Suprapubic skin (tissue), 4 donors: ENCODE measurements at regions not wholly inside any gene's neighbourhood (a gene's known extent, or its start where the extent isn't known, plus 50 kb on each side); places are given as distances from the start of the nearest gene placed in this dataset.

Experiments
- DNase-seq, 2 donors: peaks; one replicate each; pipeline ENCODE4 v3.0.0-alpha.2; 2019; ENCODE audit warnings: low spot score in 2 of 2
- H3K27ac ChIP-seq: fragments of 200-600 bp; sonication (generic); one replicate; pipeline ENCODE4 v1.5.1; 2019
- H3K27me3 ChIP-seq: fragments of 200-600 bp; sonication (generic); one replicate; pipeline ENCODE4 v1.5.1; 2019
- H3K36me3 ChIP-seq: fragments of 200-600 bp; sonication (generic); one replicate; pipeline ENCODE4 v1.5.1; 2019
- H3K4me1 ChIP-seq: fragments of 200-600 bp; sonication (generic); one replicate; pipeline ENCODE4 v1.5.1; 2019
- H3K4me3 ChIP-seq: fragments of 200-600 bp; sonication (generic); one replicate; pipeline ENCODE4 v1.5.1; 2019; ENCODE audit warnings: mild to moderate bottlenecking
- H3K9me3 ChIP-seq: fragments of 200-600 bp; sonication (generic); one replicate; pipeline ENCODE4 v1.5.1; 2019
- EP300 ChIP-seq: sonication (generic); formaldehyde crosslinking; IDR thresholded peaks from one replicate; pipeline ENCODE4 v1.6.1; 2017; ENCODE audit warnings: antibody characterized with exemption
- POLR2A ChIP-seq, 2 donors: fragments of 450-650 bp; IDR thresholded peaks; one replicate each; pipeline ENCODE4 v1.6.1; 2017; ENCODE audit warnings: antibody characterized with exemption in 2 of 2, mild to moderate bottlenecking in 2 of 2, moderate library complexity in 2 of 2
- POLR2AphosphoS5 ChIP-seq, 3 donors: sonication (generic); formaldehyde crosslinking; IDR thresholded peaks; one replicate each; pipeline ENCODE4 v1.6.1; 2017; ENCODE audit warnings: antibody characterized with exemption in 3 of 3
- WGBS: methylation state at CpG from one replicate; pipeline ENCODE4 v1.1.5; 2018; 5-methylcytosine and 5-hydroxymethylcytosine counted together
- TF ChIP-seq, protein P1 (sequence below), 2 donors: fragments of 200-600 bp in 1 of 2; fragments of 450-650 bp in 1 of 2; sonication (generic) in 1 of 2; IDR thresholded peaks; one replicate each; pipeline ENCODE4 v1.5.1; 2016 to 2019; ENCODE audit warnings: antibody characterized with exemption in 2 of 2, mild to moderate bottlenecking in 1 of 2, moderate library complexity in 1 of 2

DNA sequence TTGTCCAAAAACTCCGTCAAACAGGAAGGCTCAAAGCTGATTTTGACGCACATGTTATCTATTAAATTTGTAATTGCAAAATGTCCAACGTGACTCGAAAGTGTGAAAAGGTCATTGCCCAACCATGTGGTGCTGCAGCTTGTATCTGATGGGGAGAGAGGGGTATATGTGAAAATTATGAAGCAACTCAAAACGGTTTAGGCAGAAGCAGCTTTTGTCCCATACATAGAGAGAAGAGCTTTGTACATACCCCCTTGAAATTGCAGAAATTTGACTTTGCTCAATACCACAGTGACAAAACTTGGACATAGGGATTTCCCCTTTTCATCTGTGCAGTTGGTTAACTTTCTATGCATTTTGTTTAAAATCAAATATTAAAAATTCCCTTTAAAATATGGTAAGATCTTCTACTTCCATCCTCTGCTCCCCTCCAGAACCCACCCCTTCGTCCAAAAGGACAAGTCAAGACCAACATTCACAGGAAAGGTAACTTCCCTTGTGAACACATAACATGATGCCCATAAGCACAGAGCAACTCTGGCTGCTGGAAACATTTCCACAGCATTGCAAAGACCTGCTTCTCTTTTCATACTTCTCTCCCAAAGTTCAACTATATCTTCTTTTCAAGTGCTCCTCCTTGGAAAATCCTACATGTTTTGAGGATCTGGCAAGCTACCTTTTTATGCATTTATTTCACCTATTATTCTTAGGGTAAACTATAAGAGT is 253.7 kb upstream of the THBS1 start:
- 67% methylated on average over 6 of the region's 6 CpGs for WGBS
- Histone ChIP-seq H3K27ac (no peak overlapping the region), H3K9me3 (no peaks in the 10 kb centered on the region), H3K4me3 (no peak overlapping the region), H3K36me3 (no peaks in the 10 kb centered on the region), H3K27me3 (no peaks in the 10 kb centered on the region), H3K4me1 (peaks cover 10% of the 10 kb centered on the region)
- no peak for DNase-seq
- TF ChIP-seq POLR2A (IDR thresholded peaks at IDR 0.05) (no peak), EP300 (no peak), POLR2AphosphoS5 (IDR thresholded peaks at IDR 0.05) (peak in 2 of 3 donors; percentile 30 to 36)

DNA sequence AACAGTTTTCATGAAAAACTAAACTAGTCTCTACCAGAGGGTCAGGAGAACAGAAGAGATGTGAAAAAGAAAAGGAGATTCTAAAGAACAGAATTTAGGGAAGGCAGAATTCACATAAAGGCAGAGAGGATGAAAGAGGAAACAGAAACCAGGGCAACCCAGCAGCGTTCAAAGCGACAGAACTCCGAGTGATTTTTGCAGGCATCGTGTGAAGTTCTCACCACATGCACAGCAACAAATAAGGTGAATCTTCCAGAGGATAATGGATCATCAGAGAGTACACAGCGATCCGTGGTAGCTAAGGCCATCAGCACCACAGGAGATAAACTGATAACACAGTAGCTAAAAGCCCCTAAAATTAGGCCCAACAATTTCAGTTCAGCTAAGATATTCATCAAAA is 250.8 kb upstream of the THBS1 start:
- H3K27ac ChIP-seq, result no peak overlapping the region
- 88% methylated on average over 6 of the region's 6 CpGs for WGBS
- no peak for DNase-seq
- H3K4me1 ChIP-seq, result peaks cover 22% of the 10 kb centered on the region
- H3K4me3 ChIP-seq, result no peak overlapping the region
- H3K9me3 ChIP-seq, result no peaks in the 10 kb centered on the region
- H3K27me3 ChIP-seq, result no peaks in the 10 kb centered on the region
- no peaks in the 10 kb centered on the region for H3K36me3 ChIP-seq
- TF ChIP-seq, protein P1, sequence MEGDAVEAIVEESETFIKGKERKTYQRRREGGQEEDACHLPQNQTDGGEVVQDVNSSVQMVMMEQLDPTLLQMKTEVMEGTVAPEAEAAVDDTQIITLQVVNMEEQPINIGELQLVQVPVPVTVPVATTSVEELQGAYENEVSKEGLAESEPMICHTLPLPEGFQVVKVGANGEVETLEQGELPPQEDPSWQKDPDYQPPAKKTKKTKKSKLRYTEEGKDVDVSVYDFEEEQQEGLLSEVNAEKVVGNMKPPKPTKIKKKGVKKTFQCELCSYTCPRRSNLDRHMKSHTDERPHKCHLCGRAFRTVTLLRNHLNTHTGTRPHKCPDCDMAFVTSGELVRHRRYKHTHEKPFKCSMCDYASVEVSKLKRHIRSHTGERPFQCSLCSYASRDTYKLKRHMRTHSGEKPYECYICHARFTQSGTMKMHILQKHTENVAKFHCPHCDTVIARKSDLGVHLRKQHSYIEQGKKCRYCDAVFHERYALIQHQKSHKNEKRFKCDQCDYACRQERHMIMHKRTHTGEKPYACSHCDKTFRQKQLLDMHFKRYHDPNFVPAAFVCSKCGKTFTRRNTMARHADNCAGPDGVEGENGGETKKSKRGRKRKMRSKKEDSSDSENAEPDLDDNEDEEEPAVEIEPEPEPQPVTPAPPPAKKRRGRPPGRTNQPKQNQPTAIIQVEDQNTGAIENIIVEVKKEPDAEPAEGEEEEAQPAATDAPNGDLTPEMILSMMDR (IDR thresholded peaks at IDR 0.05), result no peak
- TF ChIP-seq EP300 (no peak), POLR2A (IDR thresholded peaks at IDR 0.05) (no peak), POLR2AphosphoS5 (IDR thresholded peaks at IDR 0.05) (no peak)

DNA sequence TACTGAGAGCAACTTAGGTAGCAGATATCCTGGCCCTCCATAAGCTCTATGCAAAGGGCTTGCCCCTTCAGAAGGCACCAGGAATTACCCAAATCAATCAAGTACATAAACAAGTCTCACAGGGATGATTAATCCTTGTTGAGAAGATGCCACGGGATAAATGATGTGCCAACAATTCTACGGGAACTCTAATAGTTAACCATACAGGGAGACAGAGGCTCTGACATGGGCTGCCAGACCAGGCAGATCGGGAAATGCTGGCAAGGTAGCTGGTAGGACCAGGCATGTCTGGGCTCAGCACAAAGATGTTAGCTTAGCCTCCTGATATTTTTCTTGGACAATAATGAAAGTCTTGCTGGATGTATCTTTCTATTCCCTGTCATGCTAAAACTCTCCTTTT is 249.3 kb upstream of the THBS1 start:
- 42% methylated on average over 3 of the region's 3 CpGs for WGBS
- Histone ChIP-seq H3K27me3 (no peaks in the 10 kb centered on the region), H3K9me3 (no peaks in the 10 kb centered on the region), H3K36me3 (no peaks in the 10 kb centered on the region), H3K4me3 (no peak overlapping the region), H3K27ac (peak overlapping the region; percentile 8), H3K4me1 (peaks cover 22% of the 10 kb centered on the region)
- TF ChIP-seq POLR2AphosphoS5 (IDR thresholded peaks at IDR 0.05) (no peak), POLR2A (IDR thresholded peaks at IDR 0.05) (no peak), EP300 (no peak)
- TF ChIP-seq, protein P1 (IDR thresholded peaks at IDR 0.05), result no peak
- DNase-seq, result no peak

DNA sequence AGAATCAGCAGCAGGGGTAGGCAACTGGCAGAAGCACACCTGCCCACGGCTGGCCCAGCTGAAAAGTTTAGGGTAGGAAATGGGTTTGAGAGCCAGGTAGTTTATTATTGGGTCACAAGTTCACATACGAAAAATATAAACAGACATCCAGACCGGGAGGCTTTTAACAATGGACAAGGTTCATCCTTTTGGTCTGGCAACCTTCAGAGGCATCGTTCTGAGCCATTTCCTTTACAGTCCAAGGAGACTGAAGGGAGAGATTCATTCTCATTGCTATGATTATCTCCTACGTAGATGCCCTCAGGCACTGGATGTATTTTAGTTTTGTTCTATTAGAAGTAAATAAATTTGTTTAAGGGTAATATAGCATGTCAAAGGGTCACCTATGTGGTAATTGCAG is 248.0 kb upstream of the THBS1 start:
- no peak for DNase-seq
- Histone ChIP-seq H3K4me1 (peaks cover 19% of the 10 kb centered on the region), H3K36me3 (no peaks in the 10 kb centered on the region), H3K27me3 (no peaks in the 10 kb centered on the region), H3K27ac (peak overlapping the region; percentile 25), H3K4me3 (no peak overlapping the region), H3K9me3 (no peaks in the 10 kb centered on the region)
- TF ChIP-seq POLR2AphosphoS5 (IDR thresholded peaks at IDR 0.05), result no peak
- no peak for TF ChIP-seq EP300
- 60% methylated on average over 5 of the region's 5 CpGs for WGBS

DNA sequence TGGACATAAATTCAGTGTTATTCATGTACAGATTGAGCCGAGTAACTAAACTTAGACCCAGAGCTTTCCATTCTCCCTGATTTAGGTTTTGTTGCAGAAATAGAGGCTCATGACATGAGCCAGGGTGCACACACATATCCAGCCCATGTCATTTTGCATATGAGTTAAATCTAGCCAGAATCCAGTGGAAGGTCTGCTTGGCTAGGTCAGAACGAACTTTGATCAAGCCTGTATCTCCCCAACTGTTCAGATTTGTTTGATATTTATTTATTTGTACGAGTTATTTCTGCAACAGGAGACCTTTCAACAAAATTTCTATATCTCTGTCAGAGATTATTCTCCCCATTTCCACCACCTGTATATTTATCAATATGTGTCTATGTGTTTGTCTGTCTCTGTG is 247.5 kb upstream of the THBS1 start:
- TF ChIP-seq POLR2AphosphoS5 (IDR thresholded peaks at IDR 0.05) (no peak), EP300 (no peak), POLR2A (IDR thresholded peaks at IDR 0.05) (no peak)
- TF ChIP-seq, protein P1 (IDR thresholded peaks at IDR 0.05), result no peak
- WGBS, result 87% methylated on average over 3 of the region's 3 CpGs
- Histone ChIP-seq H3K9me3 (no peaks in the 10 kb centered on the region), H3K27me3 (no peaks in the 10 kb centered on the region), H3K4me3 (no peak overlapping the region), H3K4me1 (peaks cover 19% of the 10 kb centered on the region), H3K27ac (no peak overlapping the region), H3K36me3 (no peaks in the 10 kb centered on the region)
- DNase-seq, result no peak

DNA sequence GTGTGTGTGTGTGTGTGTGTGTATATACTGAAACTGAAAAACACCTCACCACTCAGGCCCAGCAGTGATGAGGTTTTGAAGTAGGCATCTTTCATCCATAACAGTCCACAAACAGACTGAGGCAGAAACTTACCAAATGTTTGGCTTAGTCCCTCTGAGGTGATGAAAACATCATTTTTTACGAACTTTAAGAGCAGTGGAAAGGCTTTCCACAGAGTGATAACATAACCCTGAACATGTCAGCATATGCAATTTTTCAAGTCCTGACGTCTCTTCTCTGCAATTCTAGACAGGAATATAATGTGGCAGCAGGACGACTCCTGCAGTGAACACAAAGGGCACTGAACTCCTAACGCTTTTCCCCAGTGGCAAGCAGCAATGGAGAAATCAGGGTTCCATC is 247.0 kb upstream of the THBS1 start:
- H3K4me3 ChIP-seq, result no peak overlapping the region
- no peaks in the 10 kb centered on the region for H3K27me3 ChIP-seq
- 74% methylated on average over 4 of the region's 4 CpGs for WGBS
- no peak for TF ChIP-seq POLR2A (IDR thresholded peaks at IDR 0.05)
- no peak for TF ChIP-seq EP300
- no peak for TF ChIP-seq POLR2AphosphoS5 (IDR thresholded peaks at IDR 0.05)
- TF ChIP-seq, protein P1 (IDR thresholded peaks at IDR 0.05), result no peak
- peaks cover 19% of the 10 kb centered on the region for H3K4me1 ChIP-seq
- DNase-seq, result no peak
- no peaks in the 10 kb centered on the region for H3K36me3 ChIP-seq
- H3K27ac ChIP-seq, result no peak overlapping the region
- H3K9me3 ChIP-seq, result no peaks in the 10 kb centered on the region
